ENCODE measurements at regions not wholly inside any gene's neighbourhood (a gene's known extent, or its start where the extent isn't known, plus 50 kb on each side); places are given as distances from the start of the nearest gene placed in this dataset.
"Not testable (repeated sequence)": the region's sequence is repeated elsewhere in the genome, so short reads cannot be mapped to it uniquely, and the experiment has no call there.

DNA sequence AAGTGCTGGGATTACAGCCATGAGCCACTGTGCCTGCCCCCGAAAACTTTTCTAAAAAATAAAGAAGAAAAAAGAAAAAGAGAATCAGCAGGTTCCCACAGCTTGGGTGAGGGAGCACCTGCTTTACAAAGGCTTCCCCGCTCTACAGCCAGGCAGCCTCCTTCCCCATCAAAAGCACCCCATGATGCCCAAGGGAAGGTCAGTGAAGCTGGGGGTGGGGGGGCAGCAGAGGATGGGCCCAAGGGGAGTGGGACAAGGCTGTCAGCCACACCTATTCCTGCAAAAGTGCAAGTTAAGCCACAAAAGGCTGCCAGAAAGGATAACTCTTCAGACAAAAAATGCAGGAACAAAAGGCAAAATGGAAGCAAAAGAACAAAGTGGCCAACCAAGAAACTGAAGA is 72.5 kb downstream of the FAM50B start:
- no peak for ATAC-seq

- ATAC-seq, result not testable (repeated sequence)
Measured at GRCh38 chr6:3922619-3923018, 73.4 kb downstream of the FAM50B start.

GRCh38 chr6:3925223-3926149 is 76.3 kb downstream of the FAM50B start:
- peak; percentile 45 for ATAC-seq

DNA sequence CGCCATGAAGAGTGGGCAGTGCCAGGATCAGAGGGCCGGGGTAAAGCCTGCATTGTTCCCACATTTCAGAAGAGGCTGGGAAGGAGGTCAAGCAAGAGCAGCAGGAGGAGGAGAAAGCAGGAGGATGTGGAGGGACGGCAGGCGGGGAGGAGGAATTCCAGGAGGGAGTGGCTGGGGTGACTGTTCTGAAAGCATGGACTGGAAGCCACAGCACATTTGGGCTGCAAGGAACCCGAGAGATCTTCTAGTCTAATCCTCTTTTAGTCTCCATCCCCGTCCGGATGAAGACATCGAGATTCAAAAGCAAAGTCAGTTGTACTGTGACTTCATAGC is 76.9 kb downstream of the FAM50B start:
- ATAC-seq, result no peak

- no peak for ATAC-seq
Measured at GRCh38 chr6:3928111-3928510, 78.9 kb downstream of the FAM50B start.

- ATAC-seq, result no peak
Measured at GRCh38 chr6:3929281-3929798, 80.2 kb downstream of the FAM50B start.

- no peak for ATAC-seq
Measured at GRCh38 chr6:3937438-3937837, 88.3 kb downstream of the FAM50B start.

DNA sequence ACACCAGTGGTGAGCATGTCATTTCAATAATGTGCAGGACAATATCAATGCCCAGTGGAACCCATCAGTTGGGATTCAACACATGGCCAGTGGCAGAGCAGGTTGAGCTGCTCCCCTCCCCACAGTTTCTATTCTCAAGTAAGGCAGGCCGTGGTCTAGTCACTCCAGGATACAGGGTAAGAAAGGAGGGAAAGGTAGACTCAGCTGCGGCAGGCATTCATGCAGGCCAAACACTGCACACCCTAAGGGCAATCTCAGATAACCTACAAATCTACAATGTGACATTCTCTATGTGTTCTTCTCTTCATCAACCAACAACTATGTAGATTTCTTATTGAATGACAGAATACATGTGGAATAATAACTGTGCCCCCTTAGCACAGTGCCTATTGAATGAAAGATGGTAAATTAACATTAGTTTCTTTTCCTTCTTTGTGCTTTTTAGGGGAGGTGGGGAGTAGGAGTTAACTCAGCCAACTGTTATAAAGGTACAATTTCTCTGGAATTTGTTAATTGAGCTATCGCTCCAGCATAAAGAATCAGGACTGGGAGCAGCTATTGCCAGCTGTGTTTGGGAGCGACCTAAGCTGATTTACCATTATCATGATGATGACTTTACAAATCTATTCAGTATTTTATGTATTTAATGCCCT is 89.7 kb downstream of the FAM50B start:
- no peak for ATAC-seq

- ATAC-seq, result no peak
Measured at GRCh38 chr6:3939368-3939958, 90.3 kb downstream of the FAM50B start.

- ATAC-seq, result no peak
Measured at GRCh38 chr6:3939964-3940363, 90.8 kb downstream of the FAM50B start.

- no peak for ATAC-seq
Measured at GRCh38 chr6:3940703-3941102, 91.5 kb downstream of the FAM50B start.

GRCh38 chr6:3943331-3943765 is 94.2 kb downstream of the FAM50B start:
- no peak for ATAC-seq

GRCh38 chr6:3944246-3944645 is 95.1 kb downstream of the FAM50B start:
- no peak for ATAC-seq

GRCh38 chr6:3946778-3947177 is 97.6 kb downstream of the FAM50B start:
- ATAC-seq, result no peak

GRCh38 chr6:3948866-3949265 is 99.7 kb downstream of the FAM50B start:
- no peak for ATAC-seq

- ATAC-seq, result no peak
Measured at GRCh38 chr6:3949521-3949920, 100.3 kb downstream of the FAM50B start.

GRCh38 chr6:3956054-3956453 is 106.9 kb downstream of the FAM50B start:
- ATAC-seq, result no peak

- no peak for ATAC-seq
Measured at GRCh38 chr6:3957321-3957720, 108.1 kb downstream of the FAM50B start.

- no peak for ATAC-seq
Measured at GRCh38 chr6:3958255-3958654, 109.1 kb downstream of the FAM50B start.

- ATAC-seq, result no peak
Measured at GRCh38 chr6:3959385-3959784, 110.2 kb downstream of the FAM50B start.

DNA sequence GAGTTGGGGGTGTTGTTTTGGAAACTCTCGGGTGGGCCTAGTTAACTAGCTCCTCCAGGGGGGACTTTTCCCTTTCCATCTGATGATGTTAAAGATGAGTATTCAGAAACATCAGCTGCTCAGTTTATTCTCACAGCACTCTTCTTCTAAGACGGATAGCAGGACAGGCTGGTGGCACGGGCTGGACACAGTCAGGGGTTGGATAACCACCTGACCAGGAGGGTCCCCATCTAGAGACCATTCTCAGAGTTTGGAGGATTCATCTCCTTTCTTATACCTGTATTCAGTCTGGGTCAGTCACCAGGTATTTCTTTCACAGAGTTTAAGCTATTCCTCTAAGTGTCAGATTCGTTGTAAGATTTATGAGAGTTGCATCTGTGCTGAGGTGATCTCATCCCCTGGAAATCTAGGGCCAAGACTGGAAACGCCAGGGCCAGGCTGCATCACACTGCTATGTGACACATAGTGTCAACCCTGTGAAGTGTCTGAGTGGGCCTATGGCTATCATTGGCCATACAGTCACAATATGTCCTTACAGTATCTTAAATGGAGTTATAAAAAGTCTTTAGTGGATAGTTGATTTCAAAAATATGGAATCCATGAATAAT is 111.7 kb downstream of the FAM50B start:
- no peak for ATAC-seq

GRCh38 chr6:3961581-3962215 is 112.5 kb downstream of the FAM50B start:
- ATAC-seq, result no peak

Measured in esophagus mucosa (tissue), 1 donor.